ENCODE measurements at regions not wholly inside any gene's neighbourhood (a gene's known extent, or its start where the extent isn't known, plus 50 kb on each side); places are given as distances from the start of the nearest gene placed in this dataset.
"Not testable (repeated sequence)": the region's sequence is repeated elsewhere in the genome, so short reads cannot be mapped to it uniquely, and the experiment has no call there.

DNA sequence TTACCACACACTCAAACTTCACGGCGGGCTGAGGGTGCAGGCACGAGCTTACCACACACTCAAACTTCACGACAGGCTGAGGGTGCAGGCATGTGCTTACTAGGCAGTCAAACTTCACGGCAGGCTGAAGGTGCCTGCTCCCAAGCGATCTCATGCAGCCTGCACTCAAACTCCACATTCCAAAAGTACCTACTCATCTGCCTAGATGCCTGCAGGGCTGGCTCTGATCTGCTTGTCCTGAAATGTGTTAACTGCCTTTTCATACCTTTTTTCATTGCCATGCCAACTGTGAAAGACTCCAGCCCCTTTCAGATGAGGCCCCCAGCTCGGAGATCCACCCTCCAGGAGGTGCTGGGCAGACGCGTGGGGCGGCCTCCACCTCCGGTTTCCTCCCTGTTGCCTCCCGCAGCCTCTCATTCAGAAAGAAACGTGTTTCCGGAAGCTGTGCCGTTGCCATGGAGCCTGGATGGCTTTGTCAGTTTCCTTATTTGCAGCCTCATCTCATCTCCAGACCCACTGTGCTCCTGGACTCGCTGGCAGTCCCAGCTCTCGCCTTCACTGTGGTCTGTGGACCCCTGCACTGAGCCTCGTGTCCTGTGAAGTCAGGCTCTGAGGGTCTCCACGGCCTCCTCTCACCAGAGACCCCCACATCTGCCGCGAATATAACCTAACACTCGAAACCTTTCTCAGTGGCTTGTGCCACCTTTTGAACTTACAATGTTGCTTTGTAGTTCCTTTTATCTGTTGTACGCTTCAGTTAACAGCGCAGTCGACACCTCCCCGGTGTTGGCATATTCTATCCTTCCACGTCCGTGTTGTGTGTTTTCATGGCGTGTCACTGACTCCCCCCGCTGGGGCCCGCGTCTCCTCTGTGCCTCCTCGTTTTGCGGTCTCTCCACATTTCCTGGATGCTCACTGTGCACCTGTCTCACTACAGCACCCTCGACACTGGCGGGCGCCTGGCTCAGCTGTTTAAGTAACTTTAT is 106.1 kb upstream of the ALKAL2 start:
- DNase-seq = peak; percentile 81

DNA sequence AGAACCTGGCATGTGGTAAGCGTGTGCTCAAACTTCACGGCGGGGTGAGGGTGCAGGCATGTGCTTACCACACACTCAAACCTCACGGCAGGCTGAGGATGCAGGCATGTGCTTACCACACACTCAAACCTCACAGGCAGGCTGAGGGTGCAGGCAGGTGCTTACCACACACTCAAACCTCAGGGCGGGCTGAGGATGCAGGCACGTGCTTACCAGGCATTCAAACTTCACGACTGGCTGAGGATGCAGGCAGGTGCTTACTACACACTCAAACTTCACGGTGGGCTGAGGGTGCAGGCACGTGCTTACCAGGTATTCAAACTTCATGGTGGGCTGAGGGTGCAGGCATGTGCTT is 105.0 kb upstream of the ALKAL2 start:
- DNase-seq = no peak

DNA sequence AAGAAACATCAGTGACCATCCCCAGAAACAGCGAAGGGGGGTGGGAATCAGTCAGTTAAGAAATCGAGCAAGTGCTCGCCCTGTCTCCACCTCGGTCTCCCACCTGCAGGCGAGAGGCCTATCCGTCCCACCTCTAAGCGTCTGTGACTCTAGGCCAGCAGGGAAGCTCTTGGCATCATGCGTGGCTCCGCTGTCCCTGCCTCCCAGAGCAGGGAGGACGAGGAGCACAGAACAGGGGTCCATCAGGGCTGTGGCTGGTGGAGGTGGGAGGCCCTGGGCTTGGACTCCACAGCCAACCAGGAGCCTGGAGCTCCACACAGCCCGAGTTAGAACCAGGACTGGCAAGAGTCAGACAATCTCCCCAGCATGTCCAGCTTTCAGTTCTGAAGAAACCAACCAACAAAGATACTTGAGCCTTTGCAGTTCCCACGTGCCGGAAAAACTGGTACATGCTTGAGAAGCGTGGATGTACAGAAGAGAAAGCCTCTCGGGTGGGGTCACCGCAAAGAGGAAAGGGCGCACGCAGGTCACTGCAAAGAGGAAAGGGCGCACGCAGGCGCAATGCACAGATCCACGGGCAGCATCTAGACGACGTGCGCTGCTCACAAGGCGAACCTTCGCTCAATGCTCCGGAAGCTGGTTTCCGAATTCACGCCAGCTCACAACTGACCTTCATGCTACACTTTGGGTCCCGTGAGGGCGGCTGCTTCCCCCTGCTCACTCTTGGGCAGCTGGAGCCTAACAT is 104.5 kb upstream of the ALKAL2 start:
- DNase-seq = no peak

DNA sequence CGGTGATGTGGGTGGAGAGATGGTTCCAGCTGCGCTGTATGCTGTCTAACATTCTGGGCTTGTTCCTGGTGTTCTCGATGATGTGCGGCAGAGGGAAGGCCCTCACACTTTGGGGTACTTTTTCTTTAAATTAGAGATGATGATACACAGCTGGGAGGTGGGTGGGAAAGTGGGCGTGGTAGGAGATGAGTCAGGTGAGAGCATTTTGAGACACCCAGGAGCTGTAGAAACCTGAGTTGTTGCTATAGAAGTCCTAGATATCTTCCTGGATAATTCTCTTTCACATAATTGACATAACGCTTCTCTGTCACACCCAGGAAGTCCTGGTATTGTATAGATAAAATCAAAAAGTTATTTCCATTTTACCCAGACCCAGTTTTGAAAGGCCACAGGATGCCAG is 103.8 kb upstream of the ALKAL2 start:
- no peak for DNase-seq

DNA sequence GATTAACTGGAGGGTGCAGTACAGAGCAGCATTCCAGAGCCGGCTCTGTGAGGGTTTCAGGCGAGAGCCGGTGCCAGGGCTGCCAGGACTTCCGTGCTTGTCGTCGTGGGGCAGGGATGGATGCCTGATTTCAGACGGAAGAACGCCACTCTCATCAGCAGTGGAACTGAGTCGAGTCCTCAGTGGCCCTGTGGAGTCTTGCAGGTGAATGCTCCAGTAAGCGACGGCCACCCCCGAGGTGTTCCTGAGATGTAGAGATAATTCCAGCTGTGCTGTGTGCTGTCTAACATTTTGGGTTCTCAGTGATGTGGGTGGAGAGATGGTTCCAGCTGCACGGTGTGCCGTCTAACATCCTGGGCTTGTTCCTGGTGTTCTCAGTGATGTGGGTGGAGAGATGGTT is 103.1 kb upstream of the ALKAL2 start:
- no peak for DNase-seq

DNA sequence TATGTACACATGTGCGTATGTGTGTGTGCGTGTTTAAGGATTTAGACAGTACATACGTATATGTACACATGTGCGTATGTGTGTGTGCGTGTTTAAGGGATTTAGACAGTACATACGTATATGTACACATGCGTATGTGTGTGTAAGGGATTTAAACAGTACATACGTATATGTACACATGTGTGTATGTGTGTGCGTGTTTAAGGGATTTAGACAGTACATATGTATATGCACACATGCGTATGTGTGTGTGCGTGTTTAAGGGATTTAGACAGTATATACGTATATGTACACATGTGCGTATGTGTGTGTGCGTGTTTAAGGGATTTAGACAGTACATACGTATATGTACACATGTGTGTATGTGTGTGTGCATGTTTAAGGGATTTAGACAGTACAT is 102.1 kb upstream of the ALKAL2 start:
- not testable (repeated sequence) for DNase-seq

DNA sequence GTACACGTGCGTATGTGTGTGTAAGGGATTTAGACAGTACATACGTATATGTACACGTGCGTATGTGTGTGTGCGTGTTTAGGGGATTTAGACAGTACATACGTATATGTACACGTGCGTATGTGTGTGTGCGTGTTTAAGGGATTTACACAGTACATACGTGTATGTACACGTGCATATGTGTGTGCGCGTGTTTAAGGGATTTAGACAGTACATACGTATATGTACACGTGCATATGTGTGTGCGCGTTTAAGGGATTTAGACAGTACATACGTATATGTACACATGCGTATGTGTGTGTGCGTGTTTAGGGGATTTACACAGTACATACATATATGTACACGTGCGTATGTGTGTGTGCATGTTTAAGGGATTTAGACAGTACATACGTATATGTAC is 100.9 kb upstream of the ALKAL2 start:
- not testable (repeated sequence) for DNase-seq

DNA sequence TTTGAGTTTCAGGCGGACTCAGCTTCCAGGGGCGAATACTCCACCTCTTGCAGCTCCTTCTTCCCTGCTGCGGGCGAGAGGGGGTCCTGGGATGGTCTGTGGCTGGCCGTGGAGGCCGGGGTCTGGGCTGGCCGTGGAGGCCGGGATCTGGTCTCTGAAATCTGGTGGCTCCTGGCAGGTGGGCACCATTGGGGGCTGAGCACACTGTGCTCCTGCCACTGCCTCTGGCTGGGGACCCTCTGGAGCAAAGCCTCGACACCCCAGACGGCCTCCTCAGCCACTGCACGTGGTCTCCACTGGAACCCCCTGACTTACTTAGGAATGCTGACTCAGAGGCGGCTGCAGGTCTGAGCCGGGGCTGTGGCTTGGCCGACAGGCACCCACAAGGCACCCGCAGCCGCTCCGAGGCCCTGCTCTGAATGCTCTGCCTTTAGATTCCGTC is 100.1 kb upstream of the ALKAL2 start:
- no peak for DNase-seq

DNA sequence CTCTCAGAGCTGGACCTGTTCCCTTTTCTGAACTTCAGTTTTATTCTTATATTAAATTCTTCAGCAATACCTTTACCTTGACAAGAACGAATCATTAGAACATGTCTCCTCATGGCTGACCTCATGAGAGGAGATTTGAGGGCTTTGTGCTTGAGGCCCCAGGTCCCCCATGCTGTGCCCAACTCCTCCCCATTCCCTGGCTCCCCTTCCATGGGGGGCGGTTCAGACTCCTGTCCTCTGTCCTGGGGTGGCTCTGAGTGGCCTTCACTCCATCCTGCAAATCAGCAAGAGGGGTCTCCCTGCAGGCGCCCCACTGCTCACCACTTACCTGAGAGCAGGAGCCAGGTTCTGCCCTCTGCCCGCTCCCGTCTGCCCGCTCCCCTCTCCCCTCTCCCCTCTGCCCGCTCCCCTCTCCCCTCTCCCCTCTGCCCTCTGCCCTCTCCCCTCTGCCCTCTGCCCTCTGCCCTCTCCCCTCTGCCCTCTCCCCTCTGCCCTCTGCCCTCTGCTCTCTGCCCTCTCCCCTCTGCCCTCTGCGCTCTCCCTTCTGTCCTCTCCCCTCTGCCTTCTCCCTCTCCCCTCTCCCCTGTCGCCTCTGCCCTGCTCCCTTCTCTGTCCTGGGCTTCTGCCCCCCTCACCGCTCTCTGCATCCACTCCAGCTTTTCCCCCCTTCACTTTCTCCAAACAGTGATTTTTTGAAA is 98.7 kb upstream of the ALKAL2 start:
- no peak for DNase-seq

DNA sequence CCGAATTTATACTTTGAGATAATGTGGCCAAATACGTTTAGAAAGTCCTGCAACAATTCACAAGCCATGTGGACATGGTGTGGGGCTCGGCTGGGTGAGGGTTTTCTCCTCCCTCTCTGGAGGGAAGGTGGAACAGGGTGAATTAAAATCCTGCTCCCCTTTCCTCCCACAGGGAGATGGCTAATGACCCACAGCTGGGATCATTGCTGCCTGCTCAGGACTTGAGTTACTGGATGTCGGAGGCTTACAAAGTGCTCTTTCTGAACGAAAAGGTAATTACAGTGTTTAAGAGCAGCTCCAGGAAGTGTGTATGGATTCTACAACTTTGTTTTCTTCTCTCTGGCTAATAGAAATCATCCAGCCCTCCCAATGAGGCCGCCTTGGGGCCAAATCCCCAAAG is 97.9 kb upstream of the ALKAL2 start:
- no peak for DNase-seq

DNA sequence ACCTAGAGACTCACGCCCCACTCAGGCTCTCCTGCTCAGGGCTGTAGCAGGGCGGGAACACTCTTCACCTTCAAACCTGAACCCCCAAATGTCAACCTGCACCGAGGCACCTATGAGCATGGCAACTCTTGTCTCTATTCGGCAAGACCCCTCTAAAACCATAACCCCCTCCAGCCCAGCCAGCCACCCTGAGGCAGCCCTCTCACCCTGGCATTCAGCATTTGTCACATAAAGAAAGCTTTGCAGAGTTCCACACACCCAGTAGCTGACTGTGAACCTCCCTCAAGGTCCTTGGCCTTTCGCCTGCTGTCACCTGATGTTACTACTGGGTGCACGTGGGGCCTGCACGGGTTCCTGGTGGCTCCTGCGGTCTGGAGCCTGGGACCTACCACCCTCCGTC is 97.2 kb upstream of the ALKAL2 start:
- DNase-seq = no peak

DNA sequence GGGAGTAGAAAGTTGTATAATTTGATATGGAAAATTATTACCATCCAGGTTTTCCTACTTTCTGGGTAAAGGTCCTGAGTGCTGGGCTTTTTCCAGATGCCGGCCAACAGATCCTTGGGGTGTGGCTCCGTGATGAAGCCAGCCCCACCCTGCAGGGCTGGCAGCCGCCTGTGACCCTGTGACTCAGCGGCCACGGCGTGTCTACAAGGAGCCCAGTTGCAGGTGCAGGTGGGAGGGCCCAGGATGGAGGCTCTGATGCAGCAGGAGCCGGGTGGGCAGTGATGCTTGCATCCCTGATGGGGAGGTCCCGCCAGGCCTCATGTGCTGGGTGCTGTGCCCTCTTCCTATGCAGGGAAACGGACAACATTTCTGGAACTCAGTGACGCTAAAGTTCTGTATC is 96.0 kb upstream of the ALKAL2 start:
- no peak for DNase-seq

DNA sequence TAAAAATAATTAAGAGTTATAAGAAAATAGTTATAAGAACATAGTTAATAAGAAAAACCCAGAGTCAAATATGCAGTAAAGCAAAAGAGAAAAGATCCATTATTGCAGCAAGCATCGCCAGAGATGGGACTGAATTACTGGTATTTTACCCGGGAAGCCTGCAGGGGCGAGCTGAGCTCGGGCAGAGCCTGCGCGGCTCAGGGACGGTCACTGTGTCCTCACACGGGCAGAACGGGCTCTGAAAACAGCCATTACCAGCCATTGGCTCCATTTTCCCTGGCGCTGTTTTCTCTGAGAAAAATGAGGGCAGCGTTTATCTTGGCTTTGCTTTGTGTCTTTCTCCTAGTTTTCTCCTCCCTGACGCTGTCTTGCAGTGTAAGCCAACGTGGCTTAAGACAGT is 95.3 kb upstream of the ALKAL2 start:
- DNase-seq = no peak

DNA sequence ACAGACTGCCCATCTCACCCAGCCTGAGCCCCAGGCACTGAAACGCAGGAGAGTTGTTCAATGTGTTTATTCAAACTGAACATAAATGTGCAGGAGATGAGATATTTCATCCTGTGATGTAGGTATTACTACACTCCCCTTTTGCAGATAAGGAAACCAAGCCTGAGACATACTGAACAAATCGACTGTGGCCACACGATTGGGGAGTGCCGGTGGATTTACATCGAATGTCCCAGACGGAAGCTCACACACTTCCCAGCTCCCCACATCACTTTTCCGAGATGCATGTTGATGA is 94.8 kb upstream of the ALKAL2 start:
- DNase-seq = no peak

DNA sequence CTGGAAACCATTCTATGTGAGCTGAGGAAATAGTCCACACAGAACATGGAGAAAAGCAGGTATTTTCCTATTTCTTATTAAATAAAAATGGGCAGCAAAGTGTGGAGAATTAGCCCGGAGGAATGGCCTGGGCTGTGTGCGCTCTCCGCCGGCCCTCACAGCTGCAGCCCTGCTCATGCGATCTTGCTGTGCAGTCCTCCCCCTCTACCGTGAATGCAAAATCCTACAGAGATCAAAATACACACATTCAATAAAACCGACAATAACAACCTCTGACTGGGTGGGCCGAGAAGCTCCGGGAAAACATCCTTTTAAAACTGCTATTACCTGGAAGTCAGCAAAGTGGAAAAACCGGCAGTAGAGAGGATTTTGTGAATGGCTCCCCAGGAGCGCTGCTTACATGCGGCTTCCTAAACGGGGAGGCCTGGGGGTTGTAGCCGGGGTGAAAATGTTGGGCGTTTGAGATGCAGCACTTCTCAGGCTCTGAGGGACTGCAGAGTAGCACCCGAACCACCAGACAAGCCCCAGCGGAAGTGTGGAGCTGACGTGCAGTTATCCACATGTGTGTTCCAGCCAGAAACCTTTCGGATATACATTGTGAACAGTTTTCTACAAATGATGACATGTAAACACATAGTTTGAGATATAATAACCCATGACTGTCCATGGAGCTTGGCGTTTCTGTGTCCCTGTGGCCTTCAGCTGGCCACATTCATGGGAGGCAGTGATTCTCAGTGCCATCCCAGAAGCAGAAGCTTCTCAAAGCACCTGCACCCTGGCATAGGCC is 94.2 kb upstream of the ALKAL2 start:
- no peak for DNase-seq

DNA sequence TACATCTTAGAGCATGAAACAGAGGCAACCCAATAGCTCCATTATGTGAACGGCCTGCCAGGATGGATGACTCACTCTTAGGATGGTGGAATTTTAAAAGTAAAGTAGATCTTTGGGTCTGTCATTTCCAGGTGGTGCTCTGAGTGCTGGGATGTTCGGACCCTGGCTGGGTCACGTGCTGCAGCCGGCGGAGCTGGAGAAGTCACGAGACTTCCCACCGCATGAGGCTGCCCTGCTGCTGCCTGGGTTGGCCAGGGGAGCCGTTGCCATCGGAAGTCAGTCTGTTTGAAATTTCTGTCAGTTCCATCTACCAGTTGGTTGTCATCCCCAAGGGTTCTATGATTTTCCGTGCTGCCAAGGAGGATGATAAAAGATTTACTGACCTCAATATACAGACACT is 93.3 kb upstream of the ALKAL2 start:
- no peak for DNase-seq

DNA sequence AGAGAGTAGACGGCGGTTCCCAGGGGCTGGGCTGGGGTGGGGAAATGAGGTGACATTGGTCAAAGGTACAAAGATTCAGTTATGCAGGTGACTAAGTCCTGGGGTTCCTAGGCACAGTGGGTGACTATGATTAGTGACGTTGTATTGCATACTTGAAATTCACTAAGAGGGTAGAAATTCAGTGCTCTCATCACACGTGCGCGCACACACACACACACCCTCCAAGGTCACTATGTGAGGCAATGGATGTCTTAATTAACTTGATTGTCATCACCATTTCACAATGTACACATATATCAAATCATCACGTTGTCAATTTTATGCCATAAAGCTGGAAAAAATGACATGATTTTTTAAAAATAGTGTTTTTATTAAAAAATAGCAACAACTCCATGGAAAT is 92.9 kb upstream of the ALKAL2 start:
- no peak for DNase-seq

DNA sequence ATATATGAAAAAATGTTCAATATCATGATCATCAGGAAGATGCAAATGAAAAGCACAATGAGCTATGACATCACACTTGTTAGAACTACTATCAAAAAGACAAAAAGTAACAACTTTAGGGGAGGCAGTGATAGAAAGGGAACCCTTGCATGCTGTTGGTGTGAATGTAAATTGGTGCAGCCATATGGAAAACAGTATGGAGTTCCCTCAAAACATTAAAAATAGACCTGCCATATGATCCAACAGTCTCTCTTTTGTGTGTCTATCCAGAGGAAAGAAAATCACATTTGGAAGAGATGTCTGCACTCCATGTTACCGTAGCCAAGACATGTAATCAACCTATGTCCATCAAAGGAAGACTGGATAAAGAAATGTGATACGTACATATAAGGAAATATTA is 92.3 kb upstream of the ALKAL2 start:
- DNase-seq = no peak

DNA sequence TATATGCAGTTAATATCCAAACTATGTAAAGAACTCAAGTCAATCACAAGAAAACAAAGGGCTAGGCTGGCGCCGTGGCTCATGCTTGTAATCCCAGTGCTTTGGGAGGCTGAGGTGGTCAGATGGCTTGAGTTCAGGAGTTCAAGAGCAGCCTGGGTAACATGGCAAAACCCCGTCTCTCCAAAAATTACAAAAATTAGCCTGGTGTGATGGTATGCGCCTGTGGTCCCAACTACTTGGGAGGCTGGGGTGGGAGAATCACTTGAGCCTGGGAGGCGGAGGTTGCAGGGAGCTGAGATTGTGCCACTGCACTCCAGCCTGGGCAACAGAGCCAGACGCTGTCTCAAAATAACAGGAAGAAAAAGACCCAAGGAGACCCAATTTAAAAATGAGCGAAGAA is 91.9 kb upstream of the ALKAL2 start:
- no peak for DNase-seq

DNA sequence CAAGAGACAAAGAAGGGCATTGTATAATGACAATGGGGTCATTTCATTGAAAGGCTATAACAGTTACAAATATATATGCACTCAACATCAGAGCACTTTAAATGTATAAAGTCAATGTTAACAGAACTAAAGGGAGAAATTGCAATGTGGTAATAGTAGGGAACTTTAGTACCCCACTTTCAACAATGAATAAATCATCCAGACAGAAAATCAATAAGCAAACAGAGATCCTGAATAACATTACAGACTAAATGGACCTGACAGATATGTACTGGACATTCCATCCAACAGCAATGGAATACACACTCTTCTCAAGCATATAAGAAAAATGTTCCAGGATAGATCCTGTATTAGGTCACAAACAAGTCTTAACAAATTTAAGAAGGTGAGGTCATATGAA is 90.5 kb upstream of the ALKAL2 start:
- DNase-seq = no peak

DNA sequence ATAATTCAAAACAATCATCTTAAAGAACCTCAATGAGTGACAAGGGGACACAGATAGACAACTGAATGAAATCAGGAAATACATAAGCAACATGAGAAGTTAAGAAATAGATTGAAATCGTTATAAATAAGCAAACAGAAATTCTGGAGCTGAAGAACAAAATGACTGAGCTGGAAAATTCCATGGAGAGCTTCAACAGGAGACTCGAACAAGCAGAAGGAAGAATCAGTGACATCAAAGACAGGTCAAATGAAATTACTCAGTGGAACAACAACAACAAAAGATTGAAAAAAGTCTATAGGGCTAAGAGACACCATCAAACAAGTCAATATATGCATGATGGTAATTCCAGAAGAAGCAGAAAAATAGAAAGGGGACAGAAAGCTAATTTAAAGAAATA is 89.5 kb upstream of the ALKAL2 start:
- DNase-seq = no peak

DNA sequence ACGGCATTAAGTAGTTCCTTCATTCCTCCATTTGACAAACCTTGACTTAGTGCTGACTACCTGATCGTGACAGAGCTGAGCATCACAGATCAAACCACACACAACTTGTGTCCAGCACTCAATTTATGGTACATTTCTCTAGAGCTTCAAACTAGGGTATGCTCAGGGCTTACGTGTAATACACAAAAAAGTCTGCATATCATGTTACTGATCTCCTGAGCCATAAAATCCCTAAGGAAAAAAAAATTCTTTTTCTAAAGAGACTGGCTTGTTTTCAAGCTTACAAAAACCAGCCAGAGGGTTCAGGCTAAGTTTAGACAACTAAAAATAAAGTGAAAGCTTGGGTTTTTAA is 88.0 kb upstream of the ALKAL2 start:
- DNase-seq = no peak

DNA sequence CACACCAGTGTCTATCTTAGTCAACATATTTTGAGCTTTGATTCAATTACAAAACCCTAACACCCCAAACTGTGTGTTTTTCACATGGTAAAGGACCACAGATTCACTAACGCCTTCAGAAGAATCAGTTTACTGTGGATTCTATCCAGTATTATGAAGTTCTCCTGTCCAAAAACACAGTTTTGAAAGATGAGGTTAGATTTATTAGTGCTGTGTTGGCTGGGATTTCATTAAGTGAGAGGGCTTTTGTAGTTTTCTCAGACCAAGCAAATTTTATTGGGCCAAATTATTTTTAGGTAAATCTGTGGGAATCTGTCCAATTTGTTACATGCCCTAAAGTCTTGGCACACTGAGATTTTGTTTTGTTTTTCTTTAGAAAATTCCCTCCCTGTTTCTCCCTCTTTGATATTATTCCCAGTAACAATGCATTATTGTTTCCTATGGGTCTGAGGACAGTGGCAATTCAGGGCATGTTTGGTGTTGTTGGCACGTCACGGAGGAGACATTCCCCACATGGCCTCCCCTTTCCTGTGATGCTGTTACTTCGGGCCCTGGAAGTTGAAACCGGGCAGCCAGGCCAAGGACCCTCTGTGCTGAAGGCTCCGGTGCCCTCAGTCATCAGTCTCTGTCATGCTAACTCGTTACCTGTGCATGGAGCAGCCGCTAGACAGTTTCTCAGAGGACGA is 87.5 kb upstream of the ALKAL2 start:
- DNase-seq = no peak

Data from activated CD4-positive, alpha-beta T cell treated with anti-CD3 and anti-CD28 coated beads, Interleukin-10, Interleukin-2, amounts not matched to agents 100 ng/mL and 50 ng/mL, durations not matched to agents 16 hours and 8 hours (primary cell).